OCI-M1 (cell line): ENCODE measurements at regions not wholly inside any gene's neighbourhood (a gene's known extent, or its start where the extent isn't known, plus 50 kb on each side); places are given as distances from the start of the nearest gene placed in this dataset.
"Not testable (repeated sequence)": the region's sequence is repeated elsewhere in the genome, so short reads cannot be mapped to it uniquely, and the experiment has no call there.

Experiments
- DNase-seq: peaks from one replicate; lab custom pipeline; 2025; lab: John Stamatoyannopoulos, UW

GRCh38 chr12:127455347-127456265 lies 811.4 kb upstream of the TMEM132C start:
- no peak for DNase-seq

GRCh38 chr12:127457726-127458125 lies 809.2 kb upstream of the TMEM132C start:
- DNase-seq: no peak

- no peak for DNase-seq
Observed at GRCh38 chr12:127459166-127459565, 807.8 kb upstream of the TMEM132C start.

- no peak for DNase-seq
Observed at GRCh38 chr12:127459687-127460086, 807.3 kb upstream of the TMEM132C start.

GRCh38 chr12:127463237-127463636 lies 803.7 kb upstream of the TMEM132C start:
- no peak for DNase-seq

- no peak for DNase-seq
Observed at GRCh38 chr12:127469331-127469730, 797.6 kb upstream of the TMEM132C start.

GRCh38 chr12:127473766-127474165 lies 793.2 kb upstream of the TMEM132C start:
- DNase-seq: no peak

- no peak for DNase-seq
Observed at GRCh38 chr12:127479256-127479655, 787.7 kb upstream of the TMEM132C start.

GRCh38 chr12:127480775-127481314 lies 786.1 kb upstream of the TMEM132C start:
- no peak for DNase-seq

GRCh38 chr12:127482950-127483349 lies 784.0 kb upstream of the TMEM132C start:
- DNase-seq: no peak

- DNase-seq: peak; percentile 75
Observed at GRCh38 chr12:127485528-127485927, 781.4 kb upstream of the TMEM132C start.

GRCh38 chr12:127487031-127487430 lies 779.9 kb upstream of the TMEM132C start:
- no peak for DNase-seq

GRCh38 chr12:127489061-127489460 lies 777.9 kb upstream of the TMEM132C start:
- DNase-seq: peak; percentile 93

- no peak for DNase-seq
Observed at GRCh38 chr12:127494961-127495915, 771.7 kb upstream of the TMEM132C start.

- DNase-seq: no peak
Observed at GRCh38 chr12:127496255-127496654, 770.7 kb upstream of the TMEM132C start.

- DNase-seq: no peak
Observed at GRCh38 chr12:127500512-127501035, 766.4 kb upstream of the TMEM132C start.

GRCh38 chr12:127501916-127502315 lies 765.1 kb upstream of the TMEM132C start:
- no peak for DNase-seq

GRCh38 chr12:127503246-127503645 lies 763.7 kb upstream of the TMEM132C start:
- no peak for DNase-seq

- not testable (repeated sequence) for DNase-seq
Observed at GRCh38 chr12:127503996-127504395, 763.0 kb upstream of the TMEM132C start.

- no peak for DNase-seq
Observed at GRCh38 chr12:127504874-127505273, 762.1 kb upstream of the TMEM132C start.

- no peak for DNase-seq
Observed at GRCh38 chr12:127507341-127507740, 759.6 kb upstream of the TMEM132C start.
